A549 (cell line): ENCODE measurements at regions not wholly inside any gene's neighbourhood (a gene's known extent, or its start where the extent isn't known, plus 50 kb on each side); places are given as distances from the start of the nearest gene placed in this dataset.

ENCODE experiments used
- ATAC-seq, 2 experiments: fragments of 200-7000 bp in 1 of 2; fragments of >200 bp in 1 of 2; cut with Nextera tagmentation in 1 of 2; cut with Tn5 transposase in 1 of 2; 3 replicates each; pipeline versions ENCODE4 v1.8.0 to v1.9.1; 2018 to 2020; ENCODE audit warnings: mild to moderate bottlenecking in 1 of 2, moderate library complexity in 1 of 2
- CTCF ChIA-PET: fragments of 300-600 bp; sonication (Branson Sonifier 250); formaldehyde crosslinking; extraction: SDS; loops from one replicate; lab custom pipeline; 2021; ENCODE audit warnings: antibody characterized with exemption, inconsistent platforms; lab: Yijun Ruan, JAX
- POLR2A ChIA-PET: fragments of 350-600 bp; formaldehyde crosslinking; extraction: SDS; loops from one replicate; lab custom pipeline; 2021; ENCODE audit warnings: antibody characterized with exemption, inconsistent platforms; lab: Yijun Ruan, JAX
- DNase-seq, 2 experiments: peaks; one replicate each; pipeline versions ENCODE4 v3.0.0 to v3.0.0-alpha.2; 2011 to 2016; ENCODE audit warnings: low read depth in 1 of 2, low spot score in 1 of 2
- FAIRE-seq: peaks from 2 replicates; lab custom pipeline; 2011; peaks lifted over from hg19 to GRCh38; lab: Jason Lieb, UNC
- H3K27ac ChIP-seq, 2 experiments: fragments of >200 bp; sonication (Bioruptor Twin); formaldehyde crosslinking; 3 replicates each; pipeline ENCODE4 v1.5.1; 2016 to 2017
- H3K4me1 ChIP-seq: fragments of >200 bp; sonication (Bioruptor Twin); formaldehyde crosslinking; 3 replicates; pipeline ENCODE4 v1.6.1; 2016
- H3K4me2 ChIP-seq: fragments of >200 bp; sonication (Bioruptor Twin); formaldehyde crosslinking; 3 replicates; pipeline ENCODE4 v1.6.1; 2016
- H3K4me3 ChIP-seq: fragments of >200 bp; sonication (Bioruptor Twin); formaldehyde crosslinking; 3 replicates; pipeline ENCODE4 v1.5.1; 2016
- H3K9me3 ChIP-seq: fragments of >200 bp; sonication (Bioruptor Twin); formaldehyde crosslinking; 3 replicates; pipeline ENCODE4 v1.6.1; 2016
- BHLHE40 ChIP-seq: IDR thresholded peaks from 2 replicates; pipeline ENCODE4 v1.6.1; 2012; ENCODE audit warnings: low read depth, low read length, inconsistent platforms
- CBX2 ChIP-seq: fragments of 200-600 bp; sonication (generic); IDR thresholded peaks from 2 replicates; pipeline ENCODE4 v1.6.1; 2016; ENCODE audit warnings: low read depth, mild to moderate bottlenecking, borderline replicate concordance
- CEBPB ChIP-seq, 2 experiments: fragments of >200 bp in 1 of 2; sonication (Bioruptor Twin) in 1 of 2; formaldehyde crosslinking in 1 of 2; IDR thresholded peaks; 2 replicates each; pipeline ENCODE4 v1.6.1; 2012 to 2016
- CHD2 ChIP-seq: fragments of 150-350 bp; IDR thresholded peaks from 2 replicates; pipeline ENCODE4 v1.6.1; 2014; ENCODE audit warnings: low read length; ENCODE audit not compliant: partially characterized antibody
- FOXS1 ChIP-seq: fragments of 250-450 bp; sonication (Bioruptor Pico); IDR thresholded peaks from 2 replicates; pipeline ENCODE4 v1.5.0; 2020; ENCODE audit warnings: mild to moderate bottlenecking, moderate library complexity
- HDAC2 ChIP-seq: fragments of 200-600 bp; sonication (generic); IDR thresholded peaks from 2 replicates; pipeline ENCODE4 v1.6.1; 2016
- HOXB13 ChIP-seq: fragments of 250-450 bp; sonication (Bioruptor Pico); IDR thresholded peaks from 2 replicates; pipeline ENCODE4 v1.5.0; 2020; ENCODE audit warnings: low read depth, mild to moderate bottlenecking, moderate library complexity
- KDM1A ChIP-seq: fragments of 200-600 bp; sonication (generic); IDR thresholded peaks from 2 replicates; pipeline ENCODE4 v1.6.1; 2016; ENCODE audit warnings: low read depth, mild to moderate bottlenecking
- MAFK ChIP-seq: fragments of 450-650 bp; IDR thresholded peaks from 2 replicates; pipeline ENCODE4 v1.6.1; 2014; ENCODE audit not compliant: partially characterized antibody
- NFE2L2 ChIP-seq: fragments of 150-350 bp; conservative IDR thresholded peaks from 2 replicates; pipeline ENCODE4 v1.6.1; 2014; ENCODE audit warnings: low read length
- NPAS2 ChIP-seq: fragments of 250-450 bp; sonication (Bioruptor Pico); IDR thresholded peaks from 2 replicates; pipeline ENCODE4 v1.8.0; 2022; ENCODE audit warnings: mild to moderate bottlenecking, moderate library complexity, borderline replicate concordance
- POLR2A ChIP-seq: IDR thresholded peaks from 2 replicates; pipeline ENCODE4 v1.6.1; 2012; ENCODE audit warnings: mild to moderate bottlenecking, low read length
- RCOR1 ChIP-seq: fragments of 150-350 bp; IDR thresholded peaks from 2 replicates; pipeline ENCODE4 v1.6.1; 2014; ENCODE audit warnings: antibody characterized with exemption, low read length, low read depth
- TFCP2L1 ChIP-seq: fragments of 250-450 bp; sonication (Bioruptor Pico); IDR thresholded peaks from 2 replicates; pipeline ENCODE4 v1.5.0; 2021; ENCODE audit warnings: mild to moderate bottlenecking
- TP53 ChIP-seq: fragments of 250-450 bp; sonication (Bioruptor Pico); IDR thresholded peaks from 2 replicates; pipeline ENCODE4 v1.5.0; 2021; ENCODE audit warnings: mild to moderate bottlenecking, moderate library complexity
- WGBS: methylation state at CpG from one replicate; pipeline ENCODE4 v1.1.6; 2017; ENCODE audit errors: missing lambda C conversion rate; 5-methylcytosine and 5-hydroxymethylcytosine counted together
- TF ChIP-seq, protein P1 (sequence below): IDR thresholded peaks from 2 replicates; pipeline ENCODE4 v1.6.1; 2012
- TF ChIP-seq, protein P2 (sequence below): fragments of 200-600 bp; sonication (generic); IDR thresholded peaks from 2 replicates; pipeline ENCODE4 v1.6.1; 2016; ENCODE audit warnings: antibody characterized with exemption, mild to moderate bottlenecking, moderate library complexity
- TF ChIP-seq, protein P3 (sequence below): fragments of >200 bp; sonication (Bioruptor Twin); formaldehyde crosslinking; IDR thresholded peaks from 3 replicates; pipeline ENCODE4 v1.5.1; 2016
- TF ChIP-seq, protein P4 (sequence below): fragments of >200 bp; sonication (Bioruptor Twin); formaldehyde crosslinking; IDR thresholded peaks from 3 replicates; pipeline ENCODE4 v1.6.1; 2016

DNA sequence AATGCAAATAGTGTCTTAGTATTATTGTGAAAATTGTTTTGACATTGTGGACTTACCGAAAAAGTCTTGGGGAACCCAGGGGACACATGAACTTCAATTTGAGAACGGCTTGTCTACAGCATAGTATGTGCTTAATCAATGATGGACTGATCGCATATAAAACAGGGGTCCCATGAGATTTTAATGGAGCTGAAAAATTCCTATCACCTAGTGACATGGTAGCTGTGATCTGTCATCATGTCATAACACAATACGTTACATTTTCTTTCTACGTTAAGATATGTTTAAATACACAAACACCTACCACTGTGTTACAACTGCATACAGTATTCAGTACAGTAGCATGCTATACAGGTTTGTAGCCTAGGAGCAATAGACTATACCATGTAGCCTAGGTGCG, 153.3 kb upstream of the FOXD3 start:
- FAIRE-seq = no peak
- no peak for DNase-seq
- Histone ChIP-seq H3K4me3 (no peak overlapping the region), H3K4me2 (no peak overlapping the region), H3K27ac (no peak overlapping the region), H3K9me3 (no peaks in the 10 kb centered on the region), H3K4me1 (no peaks in the 10 kb centered on the region)
- no peak for ATAC-seq
- ChIA-PET CTCF (no interaction called here), POLR2A (no interaction called here)
- no peak for TF ChIP-seq BHLHE40
- TF ChIP-seq HDAC2 = no peak
- TF ChIP-seq CHD2 = no peak
- TF ChIP-seq TP53 (CRISPR knock-in tag) = no peak
- TF ChIP-seq, protein P1, sequence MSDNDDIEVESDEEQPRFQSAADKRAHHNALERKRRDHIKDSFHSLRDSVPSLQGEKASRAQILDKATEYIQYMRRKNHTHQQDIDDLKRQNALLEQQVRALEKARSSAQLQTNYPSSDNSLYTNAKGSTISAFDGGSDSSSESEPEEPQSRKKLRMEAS = no peak
- TF ChIP-seq, protein P2, sequence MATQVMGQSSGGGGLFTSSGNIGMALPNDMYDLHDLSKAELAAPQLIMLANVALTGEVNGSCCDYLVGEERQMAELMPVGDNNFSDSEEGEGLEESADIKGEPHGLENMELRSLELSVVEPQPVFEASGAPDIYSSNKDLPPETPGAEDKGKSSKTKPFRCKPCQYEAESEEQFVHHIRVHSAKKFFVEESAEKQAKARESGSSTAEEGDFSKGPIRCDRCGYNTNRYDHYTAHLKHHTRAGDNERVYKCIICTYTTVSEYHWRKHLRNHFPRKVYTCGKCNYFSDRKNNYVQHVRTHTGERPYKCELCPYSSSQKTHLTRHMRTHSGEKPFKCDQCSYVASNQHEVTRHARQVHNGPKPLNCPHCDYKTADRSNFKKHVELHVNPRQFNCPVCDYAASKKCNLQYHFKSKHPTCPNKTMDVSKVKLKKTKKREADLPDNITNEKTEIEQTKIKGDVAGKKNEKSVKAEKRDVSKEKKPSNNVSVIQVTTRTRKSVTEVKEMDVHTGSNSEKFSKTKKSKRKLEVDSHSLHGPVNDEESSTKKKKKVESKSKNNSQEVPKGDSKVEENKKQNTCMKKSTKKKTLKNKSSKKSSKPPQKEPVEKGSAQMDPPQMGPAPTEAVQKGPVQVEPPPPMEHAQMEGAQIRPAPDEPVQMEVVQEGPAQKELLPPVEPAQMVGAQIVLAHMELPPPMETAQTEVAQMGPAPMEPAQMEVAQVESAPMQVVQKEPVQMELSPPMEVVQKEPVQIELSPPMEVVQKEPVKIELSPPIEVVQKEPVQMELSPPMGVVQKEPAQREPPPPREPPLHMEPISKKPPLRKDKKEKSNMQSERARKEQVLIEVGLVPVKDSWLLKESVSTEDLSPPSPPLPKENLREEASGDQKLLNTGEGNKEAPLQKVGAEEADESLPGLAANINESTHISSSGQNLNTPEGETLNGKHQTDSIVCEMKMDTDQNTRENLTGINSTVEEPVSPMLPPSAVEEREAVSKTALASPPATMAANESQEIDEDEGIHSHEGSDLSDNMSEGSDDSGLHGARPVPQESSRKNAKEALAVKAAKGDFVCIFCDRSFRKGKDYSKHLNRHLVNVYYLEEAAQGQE = no peak
- TF ChIP-seq HOXB13 = no peak
- no peak for TF ChIP-seq FOXS1
- TF ChIP-seq CBX2 = no peak
- TF ChIP-seq, protein P3, sequence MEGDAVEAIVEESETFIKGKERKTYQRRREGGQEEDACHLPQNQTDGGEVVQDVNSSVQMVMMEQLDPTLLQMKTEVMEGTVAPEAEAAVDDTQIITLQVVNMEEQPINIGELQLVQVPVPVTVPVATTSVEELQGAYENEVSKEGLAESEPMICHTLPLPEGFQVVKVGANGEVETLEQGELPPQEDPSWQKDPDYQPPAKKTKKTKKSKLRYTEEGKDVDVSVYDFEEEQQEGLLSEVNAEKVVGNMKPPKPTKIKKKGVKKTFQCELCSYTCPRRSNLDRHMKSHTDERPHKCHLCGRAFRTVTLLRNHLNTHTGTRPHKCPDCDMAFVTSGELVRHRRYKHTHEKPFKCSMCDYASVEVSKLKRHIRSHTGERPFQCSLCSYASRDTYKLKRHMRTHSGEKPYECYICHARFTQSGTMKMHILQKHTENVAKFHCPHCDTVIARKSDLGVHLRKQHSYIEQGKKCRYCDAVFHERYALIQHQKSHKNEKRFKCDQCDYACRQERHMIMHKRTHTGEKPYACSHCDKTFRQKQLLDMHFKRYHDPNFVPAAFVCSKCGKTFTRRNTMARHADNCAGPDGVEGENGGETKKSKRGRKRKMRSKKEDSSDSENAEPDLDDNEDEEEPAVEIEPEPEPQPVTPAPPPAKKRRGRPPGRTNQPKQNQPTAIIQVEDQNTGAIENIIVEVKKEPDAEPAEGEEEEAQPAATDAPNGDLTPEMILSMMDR = no peak
- no peak for TF ChIP-seq MAFK
- TF ChIP-seq TFCP2L1 (CRISPR knock-in tag) = no peak
- TF ChIP-seq, protein P4, sequence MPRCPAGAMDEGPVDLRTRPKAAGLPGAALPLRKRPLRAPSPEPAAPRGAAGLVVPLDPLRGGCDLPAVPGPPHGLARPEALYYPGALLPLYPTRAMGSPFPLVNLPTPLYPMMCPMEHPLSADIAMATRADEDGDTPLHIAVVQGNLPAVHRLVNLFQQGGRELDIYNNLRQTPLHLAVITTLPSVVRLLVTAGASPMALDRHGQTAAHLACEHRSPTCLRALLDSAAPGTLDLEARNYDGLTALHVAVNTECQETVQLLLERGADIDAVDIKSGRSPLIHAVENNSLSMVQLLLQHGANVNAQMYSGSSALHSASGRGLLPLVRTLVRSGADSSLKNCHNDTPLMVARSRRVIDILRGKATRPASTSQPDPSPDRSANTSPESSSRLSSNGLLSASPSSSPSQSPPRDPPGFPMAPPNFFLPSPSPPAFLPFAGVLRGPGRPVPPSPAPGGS = no peak
- TF ChIP-seq KDM1A = no peak
- WGBS = 23% methylated on average over 6 of the region's 6 CpGs

DNA sequence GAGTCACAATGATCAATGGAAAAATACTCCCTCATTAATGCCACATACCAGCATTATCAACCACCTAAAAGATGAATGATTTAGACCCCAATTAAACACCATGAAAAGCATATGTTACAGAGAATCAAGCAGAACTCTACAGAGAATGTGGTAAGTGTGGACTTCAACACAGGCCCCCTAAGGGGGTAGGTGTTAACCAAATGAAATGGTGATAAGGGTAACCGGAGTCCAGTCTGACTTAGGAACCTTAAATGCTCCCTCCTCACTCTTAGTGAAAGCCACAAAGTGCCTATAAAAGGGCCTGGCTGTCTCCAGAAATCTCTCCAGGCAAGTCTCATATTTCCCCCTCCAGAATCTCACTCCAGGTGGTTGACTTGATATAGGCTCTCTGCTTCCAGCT, 149.2 kb upstream of the FOXD3 start:
- ChIA-PET CTCF (no interaction called here), POLR2A (no interaction called here)
- no peak overlapping the region for H3K27ac ChIP-seq
- FAIRE-seq (no peak), DNase-seq (no peak), ATAC-seq (no peak)
- no peak overlapping the region for H3K4me3 ChIP-seq
- no peaks in the 10 kb centered on the region for H3K4me1 ChIP-seq
- 0% methylated on average over 1 of the region's 1 CpG for WGBS
- H3K9me3 ChIP-seq = no peaks in the 10 kb centered on the region
- H3K4me2 ChIP-seq = no peak overlapping the region
- no peak for TF ChIP-seq NFE2L2
- TF ChIP-seq CEBPB (IDR thresholded peaks at IDR 0.05) = no peak
- TF ChIP-seq RCOR1 = no peak
- no peak for TF ChIP-seq POLR2A
- TF ChIP-seq NPAS2 (CRISPR knock-in tag) = no peak
- TF ChIP-seq, protein P4 = no peak
- TF ChIP-seq, protein P2 = no peak
